ENCODE measurements at regions not wholly inside any gene's neighbourhood (a gene's known extent, or its start where the extent isn't known, plus 50 kb on each side); places are given as distances from the start of the nearest gene placed in this dataset.
"Not testable (repeated sequence)": the region's sequence is repeated elsewhere in the genome, so short reads cannot be mapped to it uniquely, and the experiment has no call there.

DNA sequence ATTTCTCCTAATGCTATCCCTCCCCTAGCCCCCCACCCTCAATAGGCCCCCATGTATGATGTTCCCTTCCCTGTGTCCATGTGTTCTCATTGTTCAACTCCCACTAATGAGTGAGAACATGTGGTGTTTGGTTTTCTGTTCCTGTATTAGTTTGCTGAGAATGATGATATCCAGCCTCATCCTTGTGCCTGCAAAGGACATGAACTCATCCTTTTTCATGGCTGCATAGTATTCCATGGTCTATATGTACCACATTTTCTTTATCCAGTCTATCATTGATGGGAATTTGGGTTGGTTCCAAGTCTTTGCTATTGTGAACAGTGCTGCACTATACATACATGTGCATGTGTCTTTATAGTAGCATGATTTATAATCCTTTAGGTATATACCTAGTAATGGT is 217.5 kb upstream of the ASCC3 start:
- FAIRE-seq; DNase-seq (ENCODE audit: extremely low spot score, insufficient read length, low read depth): not testable (repeated sequence)

DNA sequence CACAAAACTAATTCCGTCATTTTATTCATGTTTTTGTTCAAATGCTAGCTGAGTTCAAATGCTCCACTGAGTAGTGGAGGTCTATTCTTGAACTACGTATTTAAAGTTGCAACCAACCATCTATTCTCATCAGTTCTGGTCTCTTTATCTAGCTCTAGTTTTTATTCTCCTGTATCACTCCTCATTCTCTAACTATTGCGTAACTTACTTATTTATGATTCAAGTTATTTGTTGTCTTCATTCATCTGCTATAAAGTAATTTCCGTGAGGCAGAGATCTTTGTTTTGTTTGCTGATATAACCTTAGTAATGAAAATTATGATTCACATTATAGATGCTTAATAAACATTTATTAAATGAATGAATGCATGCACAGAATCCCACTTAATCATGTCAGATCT is 221.6 kb upstream of the ASCC3 start:
- FAIRE-seq: no peak

DNA sequence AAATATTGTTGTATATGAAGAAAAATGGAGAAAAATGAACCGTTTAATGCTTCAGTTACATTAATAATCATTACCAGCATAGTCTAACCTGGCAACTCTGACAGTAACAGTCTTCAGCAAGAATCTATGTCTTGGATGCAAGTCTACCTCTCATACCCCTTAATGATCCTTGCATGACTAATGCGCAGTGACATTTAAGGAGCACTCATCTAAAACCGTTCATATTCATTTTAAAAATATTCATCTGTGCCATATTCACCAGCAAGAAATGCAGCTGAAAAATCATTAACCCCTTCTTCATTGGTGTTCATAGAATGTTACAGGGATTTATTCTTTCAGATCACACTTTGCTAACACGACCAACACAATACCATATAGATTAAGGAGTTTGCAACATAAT is 227.2 kb upstream of the ASCC3 start:
- DNase-seq (ENCODE audit: extremely low spot score, insufficient read length, low read depth) (no peak), FAIRE-seq (no peak)

More for the DNA sequence above, 221.6 kb upstream of the ASCC3 start:
- no peak for DNase-seq (ENCODE audit: extremely low spot score, insufficient read length, low read depth)

DNA sequence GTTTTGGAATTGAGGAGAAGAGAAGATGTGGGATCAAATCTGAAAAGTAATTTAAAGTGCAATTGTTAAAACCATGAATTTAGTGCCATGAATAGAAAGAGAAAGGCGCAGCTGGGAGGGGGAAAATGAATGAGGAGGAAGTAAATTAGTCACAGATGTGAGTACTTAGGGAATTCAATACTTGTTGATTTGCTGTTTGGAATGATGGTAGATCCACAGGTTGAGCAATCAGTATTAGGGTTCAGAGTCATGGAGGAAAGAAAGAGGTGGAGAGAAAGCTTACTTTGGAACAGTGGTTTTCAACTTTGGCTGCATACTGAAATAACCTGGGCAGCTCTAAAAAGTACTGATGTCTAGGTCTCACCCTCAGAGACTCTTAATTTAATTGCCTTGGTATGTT is 229.7 kb upstream of the ASCC3 start:
- DNase-seq (ENCODE audit: extremely low spot score, insufficient read length, low read depth): no peak
- FAIRE-seq: no peak

DNA sequence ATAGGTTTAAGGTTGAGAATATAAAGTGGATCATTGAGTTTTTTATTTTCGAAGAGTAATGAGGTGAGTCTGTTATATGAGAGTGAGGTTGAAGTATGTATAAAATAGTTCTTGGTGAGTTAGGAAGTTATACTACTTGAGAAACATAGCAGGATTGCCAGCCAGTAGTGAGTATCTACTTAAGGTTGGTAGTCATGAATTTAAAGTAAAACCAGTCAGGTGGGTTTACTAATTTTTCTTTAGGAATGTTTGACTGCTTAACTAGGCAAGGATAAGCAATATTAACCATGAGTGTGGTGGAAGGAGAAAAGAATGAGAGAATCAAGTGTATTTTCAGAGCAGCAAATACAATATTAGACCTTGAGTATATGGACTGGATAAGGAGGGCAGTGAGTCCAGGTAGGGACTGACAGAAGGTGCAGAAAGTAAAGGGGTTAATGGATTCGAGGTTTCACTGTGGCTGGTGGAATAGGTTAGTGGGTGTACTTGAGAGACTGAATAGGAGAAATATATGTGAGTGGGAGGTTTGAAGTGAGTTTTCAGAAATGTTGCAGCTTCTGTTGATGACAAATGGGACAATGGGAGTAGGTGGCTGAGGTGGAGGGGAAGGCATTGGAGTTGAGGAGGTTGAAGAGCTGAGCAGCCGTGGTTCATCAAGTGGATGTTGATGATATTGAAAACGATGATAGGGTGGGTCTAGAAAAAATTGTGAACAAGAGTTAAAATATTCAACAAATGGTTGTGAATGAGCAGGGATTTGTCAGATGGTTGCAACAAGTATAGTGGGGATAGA is 232.5 kb upstream of the ASCC3 start:
- DNase-seq (ENCODE audit: extremely low spot score, insufficient read length, low read depth): no peak
- FAIRE-seq: no peak

DNA sequence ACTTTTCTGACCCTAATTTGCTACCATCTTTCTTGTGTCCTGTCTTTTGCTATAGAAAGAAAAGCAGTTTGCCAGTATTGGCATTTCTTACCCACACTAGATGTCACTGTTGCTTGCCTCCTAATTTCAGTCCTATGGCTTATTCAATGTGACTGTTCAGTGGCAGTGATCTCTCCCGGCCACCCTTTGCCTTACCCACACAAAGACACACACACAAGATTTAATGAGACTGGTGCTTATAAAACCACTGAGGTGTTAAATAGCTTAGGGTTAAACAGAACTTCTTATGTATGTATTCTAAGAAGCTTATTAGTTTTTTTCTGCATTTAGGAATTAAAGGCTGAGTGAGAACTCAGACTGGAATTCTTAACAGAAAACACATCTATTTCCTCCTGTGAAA is 233.6 kb upstream of the ASCC3 start:
- FAIRE-seq (no peak), DNase-seq (ENCODE audit: extremely low spot score, insufficient read length, low read depth) (no peak)

DNA sequence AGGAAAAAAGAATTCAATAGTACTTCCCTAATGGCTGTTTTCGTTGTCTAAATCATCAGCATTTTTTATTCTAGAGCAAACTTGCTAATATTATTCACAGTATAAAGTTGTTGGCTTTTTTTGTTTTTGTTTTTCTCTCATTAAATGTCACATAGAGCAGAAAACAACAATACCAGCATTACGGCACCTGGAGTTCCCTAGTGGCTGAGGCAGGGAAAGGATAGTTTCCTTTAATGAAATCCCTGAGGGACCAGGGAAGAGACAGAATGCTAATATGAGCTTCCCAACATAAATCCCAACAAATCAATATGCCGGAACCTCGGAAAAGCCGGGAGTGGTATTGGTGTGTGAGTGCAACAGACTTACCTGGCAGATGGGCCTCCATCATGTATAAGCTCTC is 235.2 kb upstream of the ASCC3 start:
- no peak for DNase-seq (ENCODE audit: extremely low spot score, insufficient read length, low read depth)
- no peak for FAIRE-seq

DNA sequence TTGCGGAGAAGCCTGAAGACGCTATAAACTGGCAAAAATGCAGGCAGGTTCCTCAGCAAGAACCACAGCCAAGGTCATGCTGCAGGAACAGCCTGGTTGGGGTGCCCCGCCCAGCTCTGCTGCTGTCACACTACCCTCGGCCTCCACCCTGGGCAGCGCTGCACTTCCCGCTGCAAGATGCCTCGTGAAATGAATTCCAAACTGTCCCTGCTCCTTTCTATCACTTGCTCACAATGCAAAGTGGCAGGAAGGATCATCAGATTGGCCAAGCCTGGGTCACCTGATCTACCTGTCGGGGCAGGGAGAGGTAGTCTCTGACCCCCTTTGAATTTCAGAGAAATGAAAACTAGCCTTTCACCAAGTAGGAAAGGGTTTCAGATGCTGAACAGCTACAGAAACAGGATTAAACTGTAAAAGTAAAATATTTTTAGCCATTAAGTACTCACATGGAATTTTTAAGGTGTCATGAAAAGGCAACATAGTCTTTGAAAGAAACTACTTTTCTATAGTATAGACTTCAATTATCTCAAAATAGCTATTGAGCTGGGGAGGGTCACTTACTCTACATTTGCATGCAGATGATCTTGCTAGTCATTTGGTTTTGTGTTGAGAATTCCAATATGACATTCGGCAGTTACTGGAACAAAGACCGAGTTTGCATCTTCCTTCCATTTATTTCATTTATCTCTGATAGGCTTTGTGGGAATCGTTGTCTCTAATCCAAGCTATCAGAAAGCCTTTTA is 236.4 kb upstream of the ASCC3 start:
- DNase-seq (ENCODE audit: extremely low spot score, insufficient read length, low read depth) (no peak), FAIRE-seq (no peak)

DNA sequence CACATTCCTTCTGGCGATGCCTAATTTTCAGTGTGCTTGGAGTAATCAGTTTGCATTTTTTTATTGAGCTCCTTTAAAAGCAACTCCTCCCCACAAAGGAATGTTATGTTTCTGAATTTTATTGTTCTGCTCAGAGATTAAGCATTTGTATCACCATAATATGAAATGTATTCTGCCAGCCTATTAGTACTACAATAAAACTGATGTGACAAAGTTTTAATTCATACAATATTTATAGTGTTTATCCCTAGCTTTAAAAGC is 236.9 kb upstream of the ASCC3 start:
- DNase-seq (ENCODE audit: extremely low spot score, insufficient read length, low read depth): no peak
- no peak for FAIRE-seq

DNA sequence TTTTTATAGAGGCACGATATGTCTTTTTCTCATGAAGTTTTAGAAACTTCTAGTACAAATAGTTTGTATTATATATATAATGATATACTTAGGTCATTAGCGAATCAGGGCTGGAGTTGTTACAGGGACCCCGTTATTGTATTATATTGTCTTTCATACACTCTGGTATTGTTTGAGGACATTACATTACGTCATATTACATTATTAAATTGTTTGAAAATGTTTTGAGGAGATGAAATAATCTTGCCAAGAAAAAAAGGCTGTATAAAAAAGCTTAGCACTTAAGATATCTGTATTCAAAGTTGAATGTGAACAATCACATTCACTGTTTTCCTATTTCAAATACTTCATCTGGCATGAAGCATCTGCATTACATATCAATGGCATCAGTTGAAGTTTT is 239.6 kb upstream of the ASCC3 start:
- FAIRE-seq (no peak), DNase-seq (ENCODE audit: extremely low spot score, insufficient read length, low read depth) (no peak)

DNA sequence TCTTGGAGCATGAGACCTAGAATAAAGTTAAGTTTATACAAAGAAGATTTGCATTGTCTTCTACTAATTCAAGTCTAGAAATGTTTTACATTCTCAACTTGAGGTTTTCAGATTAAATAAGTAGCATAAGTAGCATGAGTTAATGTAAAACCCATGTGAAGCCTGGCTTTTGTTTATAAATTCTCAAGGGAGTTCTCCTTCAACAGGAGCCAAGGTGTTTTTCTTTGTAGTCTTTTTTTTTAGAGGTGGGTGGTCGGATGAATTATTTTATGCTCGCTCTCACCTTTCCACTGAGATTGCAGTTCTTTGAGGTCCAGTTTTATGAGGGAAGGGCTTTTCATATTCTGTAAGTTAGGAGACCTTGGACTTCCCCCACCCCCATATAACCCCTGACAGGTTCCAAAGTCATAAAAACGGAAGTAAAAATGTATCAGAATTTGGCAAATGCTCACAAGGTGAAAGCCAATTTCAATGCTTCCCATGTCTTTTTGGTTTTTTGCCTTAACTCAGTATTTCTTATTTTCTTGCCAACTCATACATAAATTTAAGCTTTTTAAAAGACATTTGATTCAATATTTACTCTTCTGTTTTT is 244.3 kb upstream of the ASCC3 start:
- FAIRE-seq (peak; percentile 33), DNase-seq (ENCODE audit: extremely low spot score, insufficient read length, low read depth) (no peak)

DNA sequence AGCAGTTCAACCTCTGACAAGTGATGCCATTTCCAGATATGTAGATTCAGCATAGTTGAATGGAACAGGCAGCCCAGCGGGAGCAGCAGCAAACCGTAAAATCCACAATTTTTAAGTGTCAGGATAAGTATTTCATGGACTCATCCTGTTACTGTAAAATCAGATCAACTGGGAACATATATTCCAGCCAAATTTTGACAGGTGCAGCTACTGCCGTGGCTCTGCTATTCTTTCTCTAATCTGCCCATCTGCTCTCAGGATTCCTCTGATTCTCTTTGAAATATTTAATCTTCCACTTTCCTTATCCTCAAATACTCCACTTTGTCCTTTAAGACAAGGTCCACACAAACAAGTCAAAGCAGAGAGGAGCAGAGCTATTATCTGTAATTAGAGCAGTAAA is 245.4 kb upstream of the ASCC3 start:
- DNase-seq (ENCODE audit: extremely low spot score, insufficient read length, low read depth): no peak
- FAIRE-seq: no peak

DNA sequence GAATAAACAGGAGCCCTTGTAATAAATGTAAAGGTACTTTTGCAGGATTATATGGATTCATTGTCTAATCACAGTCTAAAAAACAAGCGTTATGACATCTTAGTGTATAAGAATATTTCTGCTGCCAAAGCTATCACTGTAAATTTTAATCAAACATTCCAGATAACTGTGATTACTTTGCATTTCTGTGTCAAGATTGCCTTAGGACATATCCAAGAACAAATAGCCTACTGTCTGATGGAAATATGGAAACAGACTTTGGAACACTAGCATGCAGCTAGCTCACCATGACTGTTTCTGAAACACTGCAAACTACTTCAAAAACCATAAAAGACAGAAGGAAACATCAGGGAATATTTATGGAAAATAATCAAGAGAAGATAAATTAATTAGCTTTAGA is 248.7 kb upstream of the ASCC3 start:
- FAIRE-seq: no peak
- no peak for DNase-seq (ENCODE audit: extremely low spot score, insufficient read length, low read depth)

DNA sequence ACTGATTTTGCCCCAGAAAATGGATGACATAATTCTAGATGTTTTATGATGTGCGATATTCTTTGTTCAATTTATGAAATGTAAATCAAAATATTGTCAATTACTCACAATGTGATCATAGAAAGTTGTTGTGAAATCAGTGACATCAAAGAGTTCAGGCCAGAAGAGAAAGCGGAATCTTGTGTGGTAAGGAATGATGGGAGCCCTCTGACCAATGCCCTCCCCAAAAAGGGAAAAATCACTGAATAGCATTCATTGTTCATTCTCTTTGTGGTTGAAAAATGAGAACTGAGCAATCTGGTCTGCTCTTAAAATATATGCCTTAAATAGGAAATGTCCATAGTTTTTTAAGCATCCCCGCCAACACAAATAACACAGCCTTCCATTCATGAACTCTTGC is 247.1 kb upstream of the GRIK2 start:
- FAIRE-seq: no peak
- no peak for DNase-seq (ENCODE audit: extremely low spot score, insufficient read length, low read depth)

DNA sequence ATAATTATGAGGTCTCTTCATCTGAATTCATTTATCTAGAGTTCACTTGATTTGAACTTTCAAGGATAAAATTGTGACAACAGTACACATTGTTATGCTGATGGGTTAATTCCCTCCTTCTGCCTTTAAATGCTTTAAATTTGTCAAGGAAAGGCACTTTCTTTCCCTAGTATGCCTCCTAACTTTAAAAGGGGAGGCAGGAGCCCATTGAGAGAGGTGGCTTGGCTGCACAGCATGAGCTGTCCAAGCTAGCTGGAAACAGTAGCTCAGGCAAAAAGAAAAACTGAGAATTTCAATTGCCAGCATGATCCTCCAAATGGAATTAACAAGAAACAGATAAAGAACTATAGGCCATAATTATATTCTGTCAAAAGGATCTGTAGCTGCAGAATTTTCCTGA is 243.3 kb upstream of the GRIK2 start:
- DNase-seq (ENCODE audit: extremely low spot score, insufficient read length, low read depth): no peak
- FAIRE-seq: no peak

DNA sequence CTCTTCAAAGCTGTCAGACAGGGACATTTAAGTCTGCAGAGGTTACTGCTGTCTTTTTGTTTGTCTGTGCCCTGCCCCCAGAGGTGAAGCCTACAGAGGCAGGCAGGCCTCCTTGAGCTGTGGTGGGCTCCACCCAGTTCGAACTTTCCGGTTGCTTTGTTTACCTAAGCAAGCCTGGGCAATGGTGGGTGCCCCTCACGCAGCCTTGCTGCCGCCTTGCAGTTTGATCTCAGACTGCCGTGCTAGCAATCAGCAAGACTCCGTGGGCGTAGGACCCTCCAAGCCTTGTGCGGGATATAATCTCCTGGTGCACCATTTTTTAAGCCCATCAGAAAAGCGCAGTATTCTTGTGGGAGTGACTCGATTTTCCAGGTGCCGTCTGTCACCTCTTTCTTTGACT is 235.9 kb upstream of the GRIK2 start:
- not testable (repeated sequence) for DNase-seq (ENCODE audit: extremely low spot score, insufficient read length, low read depth); FAIRE-seq

DNA sequence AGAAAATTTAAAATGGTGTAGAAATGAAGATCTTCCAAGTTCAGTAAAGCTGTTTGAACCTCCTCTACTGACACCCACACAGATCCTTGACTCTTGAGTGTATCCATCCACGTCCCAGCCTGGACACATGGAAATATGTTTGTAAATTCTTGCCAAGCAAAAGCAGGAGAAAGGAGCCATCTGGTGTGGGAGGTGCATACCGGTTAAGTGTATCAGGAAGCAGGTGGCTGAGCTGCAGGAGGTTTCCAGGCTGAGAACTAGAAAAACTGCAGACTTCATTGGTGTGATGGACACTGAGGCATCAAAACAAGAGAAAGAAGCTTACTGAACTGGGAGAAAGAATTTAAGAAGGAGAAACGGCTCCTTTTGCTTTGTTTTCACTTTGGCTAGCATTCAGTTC is 229.9 kb upstream of the GRIK2 start:
- no peak for DNase-seq (ENCODE audit: extremely low spot score, insufficient read length, low read depth)
- FAIRE-seq: no peak

DNA sequence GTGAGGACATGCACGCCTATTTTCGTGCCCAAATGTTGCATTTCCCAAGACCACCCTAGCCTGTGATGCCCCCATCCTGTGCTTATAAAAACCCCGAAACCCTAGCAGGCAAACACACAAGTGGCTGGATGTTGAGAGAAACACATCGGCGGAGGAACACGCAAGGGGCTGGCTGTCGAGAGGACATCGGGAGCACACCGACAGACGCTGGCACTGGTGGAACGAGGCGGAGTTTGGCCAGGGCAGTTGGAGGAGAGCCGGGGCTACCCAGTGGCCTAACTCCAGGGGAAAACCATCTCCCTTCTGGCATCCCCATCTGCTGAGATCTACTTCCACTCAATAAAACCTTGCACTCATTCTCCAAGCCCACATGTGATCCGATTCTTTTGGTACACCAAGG is 225.9 kb upstream of the GRIK2 start:
- no peak for FAIRE-seq

DNA sequence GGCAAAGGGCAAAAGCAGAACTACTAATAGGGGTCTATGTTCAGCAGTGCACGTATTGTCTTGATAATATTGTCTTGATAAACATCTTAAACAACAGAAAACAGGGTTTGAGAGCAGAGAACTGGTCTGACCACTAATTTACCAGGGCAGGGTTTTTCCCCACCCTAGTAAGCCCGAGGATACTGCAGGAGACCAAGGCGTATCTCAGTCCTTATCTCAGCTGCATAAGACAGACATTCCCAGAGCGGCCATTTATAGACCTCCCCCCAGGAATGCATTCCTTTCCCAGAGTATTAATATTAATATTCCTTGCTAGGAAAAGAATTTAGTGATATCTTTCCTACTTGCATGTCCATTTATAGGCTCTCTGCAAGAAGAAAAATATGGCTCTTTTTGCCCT is 222.5 kb upstream of the GRIK2 start:
- FAIRE-seq; DNase-seq (ENCODE audit: extremely low spot score, insufficient read length, low read depth): not testable (repeated sequence)

More for the DNA sequence above, 225.9 kb upstream of the GRIK2 start:
- DNase-seq (ENCODE audit: extremely low spot score, insufficient read length, low read depth): no peak

DNA sequence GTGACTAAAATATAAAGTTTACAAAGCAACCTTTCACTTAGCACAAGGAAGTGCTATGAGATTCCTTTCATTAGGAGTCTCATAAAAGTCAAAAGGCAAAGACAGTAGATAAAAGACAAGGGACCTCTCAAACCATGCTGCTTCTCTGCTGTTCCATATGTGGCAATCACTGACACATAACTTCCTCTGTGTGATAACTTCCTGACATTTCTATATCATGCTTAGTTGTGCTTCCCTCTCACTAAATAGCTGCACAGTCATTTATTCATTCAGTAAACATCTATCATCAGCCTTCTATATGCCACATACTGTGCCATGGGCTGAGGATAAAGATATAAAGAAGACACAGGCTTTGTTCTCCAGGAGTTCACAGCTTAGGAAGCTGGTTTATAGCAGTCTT is 214.8 kb upstream of the GRIK2 start:
- FAIRE-seq (no peak), DNase-seq (ENCODE audit: extremely low spot score, insufficient read length, low read depth) (no peak)

DNA sequence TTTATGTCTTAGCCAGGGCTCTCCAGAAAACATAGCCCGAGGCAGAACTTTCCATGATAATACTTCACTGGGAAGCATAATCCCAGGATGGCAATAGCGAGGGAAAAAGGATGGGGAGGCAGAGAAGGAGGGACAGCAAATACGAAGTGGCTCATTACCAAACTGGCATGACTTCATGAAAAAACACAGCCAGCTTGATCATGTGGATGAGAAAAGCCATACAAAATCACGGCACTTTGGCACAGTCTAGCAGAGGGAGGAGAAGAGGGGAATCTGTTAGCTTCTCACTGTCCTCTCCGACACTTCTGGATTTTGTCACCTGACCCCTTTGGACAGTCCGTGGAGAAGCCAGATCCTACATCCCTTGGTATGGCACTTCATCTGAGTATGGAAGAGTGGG is 212.5 kb upstream of the GRIK2 start:
- DNase-seq (ENCODE audit: extremely low spot score, insufficient read length, low read depth) (no peak), FAIRE-seq (no peak)
